NCI-H1436 (cell line): ENCODE measurements at regions not wholly inside any gene's neighbourhood (a gene's known extent, or its start where the extent isn't known, plus 50 kb on each side); places are given as distances from the start of the nearest gene placed in this dataset.

Experiments
- DNase-seq: peaks from one replicate; lab custom pipeline; 2025; lab: John Stamatoyannopoulos, UW

DNA sequence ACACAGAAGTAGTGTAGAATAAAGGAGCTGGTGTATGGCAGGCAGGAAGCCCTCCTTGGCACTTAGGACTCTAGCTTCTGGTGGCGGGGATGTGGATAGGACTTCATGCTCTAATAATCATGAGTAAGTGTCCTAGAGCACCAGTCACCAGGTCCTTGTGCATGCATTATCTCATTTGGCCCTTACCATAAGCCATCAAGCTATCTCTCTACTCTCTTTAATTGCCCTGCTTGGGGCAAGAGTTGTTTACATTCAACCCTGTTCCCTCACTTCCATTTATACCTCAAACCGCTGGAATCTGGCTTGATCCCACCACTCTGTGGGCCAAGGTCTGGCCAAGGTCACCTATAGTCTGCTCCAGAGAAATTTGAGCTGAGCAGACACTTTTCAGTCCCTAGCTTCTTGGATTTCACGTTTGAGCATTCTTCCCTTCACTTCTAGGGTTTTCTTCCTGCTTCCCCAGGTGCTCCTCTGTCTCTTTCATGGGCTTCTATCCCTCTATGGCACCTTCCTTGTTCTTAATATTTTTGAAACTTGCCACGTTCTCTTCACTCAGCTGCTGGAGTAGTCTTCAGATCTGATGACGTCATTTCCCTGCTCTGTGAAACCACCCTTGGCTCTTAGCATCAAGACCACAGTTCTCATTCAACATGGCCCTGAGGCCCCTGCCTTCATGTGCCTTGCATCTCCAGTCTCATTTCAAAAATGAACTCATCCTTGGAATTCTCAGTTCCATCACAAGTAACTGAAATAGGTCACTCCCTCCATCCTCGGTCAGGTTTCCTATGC, 94.9 kb upstream of the GATA6 start:
- DNase-seq, result no peak

DNA sequence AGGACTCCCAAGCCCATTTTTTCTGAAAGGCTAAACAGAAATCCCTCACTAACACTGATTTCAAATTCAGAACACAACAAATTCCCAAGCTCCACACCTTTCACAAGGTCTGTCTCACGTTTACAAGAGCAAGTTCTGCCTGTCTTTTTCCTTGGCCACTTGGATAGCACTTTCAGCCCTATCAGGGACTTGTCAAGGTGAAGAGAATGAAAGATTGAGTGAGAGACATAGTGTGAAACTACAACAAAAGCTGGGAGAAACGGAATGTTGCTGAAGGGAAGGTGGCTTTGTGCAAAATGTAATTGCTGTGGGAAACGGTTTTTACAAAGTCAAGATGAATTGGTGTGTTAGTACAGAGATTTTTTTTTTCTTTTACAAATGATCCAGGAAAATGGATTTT, 89.4 kb upstream of the GATA6 start:
- no peak for DNase-seq

DNA sequence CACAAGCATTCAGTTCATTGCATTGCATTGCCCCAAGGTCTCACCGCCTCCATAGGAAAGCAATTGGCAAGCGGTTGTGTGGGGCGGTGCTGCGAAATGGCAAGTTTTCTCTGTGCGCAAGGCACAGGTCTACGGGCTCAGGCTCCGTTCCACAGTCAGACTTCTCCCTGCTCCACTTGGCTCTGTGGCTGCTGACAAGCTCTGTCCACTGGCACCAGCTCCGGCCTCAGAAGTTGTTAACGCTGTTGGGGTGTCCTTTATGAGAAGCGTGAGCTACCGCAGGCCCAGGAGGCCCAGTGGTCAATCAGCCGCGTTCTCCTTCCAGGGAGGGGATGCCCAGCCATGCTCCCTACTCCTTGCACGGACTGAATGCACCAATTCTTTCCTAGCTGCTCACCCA, 87.0 kb upstream of the GATA6 start:
- DNase-seq, result no peak

DNA sequence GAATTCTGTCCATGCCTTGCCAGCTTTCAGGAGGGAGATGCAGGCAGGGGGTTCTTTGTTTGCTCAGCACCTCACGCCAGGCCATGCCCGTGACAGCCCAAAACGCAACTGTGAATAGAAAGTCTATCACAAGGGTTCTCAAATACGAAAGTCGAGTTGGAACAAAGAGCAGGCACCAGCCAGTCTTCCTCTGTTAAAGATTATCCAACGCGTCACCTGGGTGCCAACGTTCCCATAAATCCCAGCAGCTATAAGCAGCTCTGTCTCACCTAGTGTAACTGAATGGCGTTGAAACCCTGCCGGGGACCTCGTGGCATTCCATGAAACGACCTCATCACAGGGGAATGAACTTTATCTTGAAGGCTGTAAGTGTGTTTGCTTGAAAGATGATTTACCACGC, 84.8 kb upstream of the GATA6 start:
- no peak for DNase-seq

DNA sequence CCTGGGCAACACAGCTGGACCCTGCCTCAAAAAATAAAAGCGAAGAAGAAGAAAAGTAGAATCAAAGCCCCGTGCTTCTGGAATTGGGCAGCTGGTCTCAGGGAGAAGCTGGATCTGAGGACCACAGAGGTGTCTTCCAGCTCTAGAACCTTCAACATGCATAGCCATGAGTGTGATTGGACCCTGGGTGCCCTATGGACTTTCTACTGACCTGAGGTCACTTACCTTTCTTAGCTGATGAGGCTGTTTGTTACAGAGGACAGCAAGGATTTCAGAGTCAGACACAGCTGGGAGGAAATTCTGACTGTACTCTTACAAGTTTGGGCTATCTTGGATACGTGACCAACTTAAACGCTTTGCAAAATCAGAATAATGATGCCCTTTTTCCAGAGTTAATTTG, 82.4 kb upstream of the GATA6 start:
- DNase-seq, result no peak

DNA sequence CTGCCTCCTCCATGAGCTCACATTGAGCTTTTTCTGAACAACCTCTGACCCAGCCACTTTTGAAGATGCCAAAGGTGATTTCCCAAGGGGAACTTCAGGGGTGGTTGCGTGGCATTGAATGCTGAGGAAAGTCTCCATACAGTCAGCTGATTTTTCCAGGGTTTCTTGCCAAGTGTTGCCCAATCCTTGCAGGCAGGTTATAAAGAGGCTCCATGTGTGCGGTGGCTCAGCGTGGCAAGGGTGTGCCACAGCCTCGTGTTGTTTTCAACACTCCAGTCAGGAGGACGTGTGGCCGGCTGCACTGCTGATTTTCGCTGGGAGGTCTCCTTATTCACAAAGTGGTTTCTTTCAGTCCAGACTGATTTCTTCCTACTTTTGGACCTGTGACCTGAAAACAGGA, 81.4 kb upstream of the GATA6 start:
- DNase-seq, result no peak

DNA sequence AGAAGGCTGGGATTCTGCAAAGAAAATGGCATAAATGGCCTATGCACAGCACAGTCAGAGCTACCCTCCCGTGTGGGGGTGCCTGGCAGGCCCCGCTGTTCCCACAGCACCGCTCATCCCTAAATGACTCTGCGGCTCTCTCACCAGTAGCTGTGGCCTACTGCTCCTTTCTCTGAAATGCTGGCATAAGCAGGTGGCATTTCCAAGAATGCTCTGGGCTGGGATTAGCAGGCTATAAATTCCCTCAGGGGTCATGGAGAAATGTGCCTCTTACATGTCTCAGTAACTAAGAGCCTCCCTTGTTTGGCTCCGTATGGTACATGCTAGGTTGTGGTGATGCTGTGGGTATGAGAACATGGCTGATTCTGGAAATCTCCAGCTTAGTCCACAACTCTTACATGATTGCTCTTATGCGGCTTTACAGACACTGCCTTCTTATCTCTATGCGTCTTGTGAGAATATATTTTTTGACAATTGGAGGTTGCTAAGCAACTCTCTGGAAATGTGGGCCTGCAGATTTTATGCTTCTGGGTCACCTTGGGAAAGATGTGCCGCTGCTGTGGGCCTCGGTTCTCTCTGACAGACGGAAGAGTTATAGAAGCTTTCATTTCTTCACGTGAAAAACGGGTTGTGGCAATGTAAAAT, 80.3 kb upstream of the GATA6 start:
- no peak for DNase-seq

DNA sequence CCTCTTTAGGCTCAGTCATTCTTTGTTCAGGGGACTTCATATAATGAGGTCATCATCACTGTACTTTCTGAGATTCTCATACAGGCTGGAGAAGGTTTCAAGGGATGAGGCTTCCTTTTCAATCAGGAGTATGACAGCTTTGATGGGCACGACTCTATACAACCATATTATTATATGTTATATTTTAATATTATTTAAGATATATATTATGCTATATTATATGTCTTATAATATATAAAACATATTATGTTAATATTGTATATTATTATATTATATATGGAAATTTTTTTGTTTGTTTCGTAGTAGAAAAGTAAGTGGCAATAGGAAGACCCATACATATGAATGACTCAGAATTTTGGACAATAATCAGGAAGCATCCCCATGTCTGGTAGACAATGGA, 78.0 kb upstream of the GATA6 start:
- DNase-seq, result no peak

DNA sequence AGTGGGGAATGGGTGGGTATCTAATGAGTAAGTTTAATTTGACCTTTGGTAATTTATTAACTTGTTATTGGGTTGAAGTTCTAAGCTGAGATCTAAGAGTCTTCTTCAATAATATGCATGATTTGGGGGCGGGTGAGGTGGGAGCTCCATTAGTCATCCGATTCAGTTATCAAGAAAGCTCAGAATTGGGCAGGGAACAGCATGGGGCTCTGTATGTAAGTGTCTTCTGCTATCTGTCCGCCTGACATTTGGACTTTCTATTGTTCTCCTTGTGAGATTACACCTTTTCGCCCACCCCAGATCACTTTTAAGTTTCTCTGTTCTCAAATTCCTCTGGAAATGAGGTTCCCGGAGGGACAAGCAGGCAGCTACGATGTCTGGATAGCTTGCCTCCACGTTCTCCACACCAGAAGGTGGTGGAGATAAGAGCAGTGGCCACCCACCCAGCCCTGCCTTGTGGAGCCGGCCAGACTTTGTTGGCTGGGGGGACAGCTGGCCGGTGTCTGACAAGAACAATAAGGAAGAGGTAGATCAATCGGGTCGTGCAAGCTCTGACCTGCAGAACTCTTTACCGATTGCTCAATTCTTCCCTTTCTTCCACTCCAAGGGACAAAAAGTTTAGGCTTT, 75.5 kb upstream of the GATA6 start:
- no peak for DNase-seq

DNA sequence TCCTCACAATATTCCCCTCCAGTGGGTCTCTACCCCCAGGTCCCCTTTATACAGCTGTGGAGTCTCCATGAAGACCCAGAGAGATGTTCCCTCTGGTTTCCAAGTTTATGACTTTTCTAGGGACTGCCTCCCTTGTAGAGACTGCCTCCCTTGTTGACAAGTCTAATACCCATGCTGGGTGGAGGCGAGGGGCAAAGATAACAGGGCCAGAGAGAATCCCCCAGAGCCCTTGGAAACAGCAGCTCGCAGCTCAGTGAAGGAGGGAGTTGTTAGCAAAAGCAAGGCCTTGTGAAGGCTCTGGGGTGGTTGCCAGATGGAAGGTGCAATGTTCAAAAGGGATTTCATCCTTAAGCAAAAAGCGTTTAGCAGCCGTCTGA, 75.0 kb upstream of the GATA6 start:
- DNase-seq, result no peak

DNA sequence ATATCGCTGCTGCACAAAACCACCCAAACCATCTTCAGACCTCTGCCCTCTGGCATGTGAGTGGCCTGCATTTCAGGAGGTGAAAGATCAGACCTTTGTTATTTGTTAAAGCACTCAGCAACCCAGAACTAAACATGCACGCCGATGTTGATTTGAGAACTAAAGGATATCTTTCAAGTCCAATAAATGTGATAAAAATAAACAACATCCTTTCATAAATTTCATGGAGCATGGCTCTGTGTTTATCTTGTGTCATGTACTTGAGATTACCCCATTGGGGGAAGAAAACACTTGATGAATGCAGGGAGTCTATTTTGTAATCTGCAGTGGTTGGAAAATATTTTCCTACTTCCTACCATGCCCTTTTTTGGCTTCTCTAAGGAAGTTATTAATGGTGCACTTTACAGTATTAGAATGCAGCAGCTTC, 70.8 kb upstream of the GATA6 start:
- no peak for DNase-seq

DNA sequence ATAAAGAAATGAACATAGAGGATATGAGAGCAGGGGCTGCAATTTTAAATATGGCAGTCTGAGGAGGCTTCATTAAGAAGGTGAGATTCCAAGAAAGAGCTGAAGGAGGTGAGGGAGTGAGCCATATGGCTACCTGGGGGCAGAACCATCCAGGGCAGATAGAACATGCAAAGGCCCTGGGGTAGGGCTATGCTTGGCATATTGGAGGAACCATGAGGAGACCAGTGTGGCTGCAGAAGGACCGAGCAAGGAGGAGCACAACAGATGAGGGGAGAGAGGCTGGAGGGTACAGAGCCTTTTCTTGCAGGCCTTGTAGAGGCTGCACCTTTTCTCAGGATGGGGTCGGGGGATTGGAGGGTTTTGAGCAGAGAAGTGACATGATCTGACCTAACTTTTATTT, 69.5 kb upstream of the GATA6 start:
- no peak for DNase-seq

DNA sequence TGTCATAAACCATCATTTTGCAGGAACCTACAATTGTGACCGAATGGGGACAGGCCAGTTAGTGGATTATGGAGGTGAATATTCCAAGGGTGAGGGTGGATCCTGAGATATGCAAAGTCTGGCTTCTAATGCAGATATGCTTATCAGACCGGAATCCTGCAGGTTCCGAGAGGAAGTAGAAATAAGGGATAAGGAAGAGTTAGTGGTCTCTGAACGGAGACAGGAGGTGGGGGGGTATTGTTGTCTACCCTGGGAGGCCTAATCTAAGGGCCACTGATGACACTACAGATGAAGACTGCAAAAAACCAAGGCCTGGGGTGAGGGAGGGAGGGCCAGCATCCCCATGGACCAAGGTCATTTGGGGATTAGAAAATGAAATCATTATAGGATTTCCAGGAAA, 67.7 kb upstream of the GATA6 start:
- no peak for DNase-seq

DNA sequence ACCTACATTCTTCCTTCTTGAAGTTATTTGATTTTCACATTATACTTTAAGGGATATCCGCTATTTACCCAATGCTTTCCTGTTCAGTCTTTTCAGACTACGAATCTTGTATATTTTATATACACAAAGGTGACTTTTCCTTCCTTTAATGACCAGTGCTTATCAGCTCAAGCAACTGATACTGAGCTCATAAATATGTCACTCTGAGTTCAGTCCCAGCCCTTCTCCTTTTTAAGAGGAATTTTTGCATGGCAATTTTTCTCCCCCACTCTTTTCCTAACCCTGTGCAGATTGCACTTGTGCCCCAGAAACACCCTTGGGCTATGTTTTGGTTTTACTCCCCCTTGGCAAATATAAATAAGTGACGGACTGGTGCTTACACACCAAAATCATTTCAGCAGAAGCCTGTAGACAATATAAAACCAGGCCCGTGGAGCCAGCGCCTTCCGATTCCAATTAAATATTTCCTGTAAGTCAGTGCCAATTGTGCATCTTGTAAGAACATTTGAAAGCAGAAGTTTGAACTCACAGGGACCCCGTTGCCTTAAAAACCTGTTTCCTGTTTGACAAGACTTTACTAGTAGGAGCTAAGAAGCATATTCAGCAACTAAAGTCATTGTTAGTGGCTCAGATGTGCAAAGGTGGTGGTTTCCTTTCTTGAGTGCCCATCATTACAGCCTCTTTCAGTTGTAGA, 66.3 kb upstream of the GATA6 start:
- no peak for DNase-seq

DNA sequence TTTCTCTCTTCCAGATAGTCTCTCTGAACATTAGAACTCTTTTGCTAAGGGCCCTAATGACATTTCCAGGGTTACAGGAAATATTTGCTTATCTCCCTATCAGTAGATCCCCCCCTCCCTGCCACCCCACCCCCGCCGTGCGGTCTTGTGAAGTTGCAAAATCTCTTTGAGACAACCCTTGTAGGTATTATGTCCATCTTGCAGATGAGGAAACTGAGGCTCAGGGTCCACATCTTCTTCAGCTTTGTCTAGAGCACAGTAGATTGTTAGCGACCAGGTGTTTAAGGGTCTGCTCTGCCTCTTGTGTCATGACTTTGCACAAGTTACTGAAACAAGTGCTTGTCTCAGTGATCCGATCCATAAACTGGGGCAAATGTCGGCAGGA, 65.8 kb upstream of the GATA6 start:
- DNase-seq, result no peak

DNA sequence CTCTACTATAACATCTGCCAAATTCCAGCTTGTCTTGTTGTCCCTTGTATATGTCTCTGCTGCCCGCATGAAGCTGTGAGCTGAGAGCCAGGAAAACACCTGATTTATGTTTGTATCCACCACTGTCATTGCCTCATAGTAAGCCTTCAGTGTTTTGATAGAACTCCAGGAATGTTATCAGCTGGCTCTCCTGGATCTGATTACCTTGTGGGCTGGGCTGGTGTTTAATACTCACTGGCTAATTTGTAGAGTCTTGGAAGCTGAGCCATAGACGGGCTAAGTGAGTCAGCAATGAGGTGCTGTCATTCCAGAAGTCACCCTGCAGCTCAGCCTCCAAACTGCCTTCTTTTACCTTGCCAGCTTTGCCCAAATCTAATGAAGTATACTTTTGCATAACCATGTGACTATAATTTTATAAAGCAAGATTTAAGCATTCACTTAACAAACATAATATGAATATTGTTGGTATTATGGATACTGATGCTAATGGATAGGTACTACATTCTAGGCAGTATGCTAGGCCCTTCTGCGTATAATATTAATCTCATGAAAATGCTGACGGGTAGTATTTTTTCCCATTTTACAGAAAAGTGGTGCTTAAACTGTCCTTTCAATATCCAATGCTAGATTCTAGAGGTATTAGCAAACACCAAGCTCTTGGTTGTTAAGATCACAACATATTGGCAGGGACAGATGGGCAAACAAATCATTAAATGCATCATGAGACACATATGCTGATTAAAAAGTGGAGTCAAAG, 62.7 kb upstream of the GATA6 start:
- no peak for DNase-seq

DNA sequence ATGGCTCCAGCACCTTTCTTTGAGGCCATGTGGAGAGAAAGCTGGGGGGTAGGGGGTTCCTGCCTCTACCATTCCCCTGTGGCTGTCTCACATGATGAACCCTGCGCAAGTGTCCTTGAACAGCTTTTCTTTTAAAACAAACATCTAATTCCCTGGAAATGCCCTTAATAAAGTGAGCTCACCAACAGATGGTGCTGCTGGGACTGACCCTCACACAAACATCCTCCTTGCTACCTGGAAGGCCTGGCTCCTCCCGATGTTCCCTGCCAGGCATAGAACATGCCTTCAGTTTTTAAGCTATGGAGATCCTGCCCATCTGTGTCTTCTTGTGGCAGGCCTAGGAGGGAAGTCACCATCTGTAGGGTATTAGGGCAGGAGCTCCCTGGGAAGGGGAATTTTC, 60.7 kb upstream of the GATA6 start:
- no peak for DNase-seq

DNA sequence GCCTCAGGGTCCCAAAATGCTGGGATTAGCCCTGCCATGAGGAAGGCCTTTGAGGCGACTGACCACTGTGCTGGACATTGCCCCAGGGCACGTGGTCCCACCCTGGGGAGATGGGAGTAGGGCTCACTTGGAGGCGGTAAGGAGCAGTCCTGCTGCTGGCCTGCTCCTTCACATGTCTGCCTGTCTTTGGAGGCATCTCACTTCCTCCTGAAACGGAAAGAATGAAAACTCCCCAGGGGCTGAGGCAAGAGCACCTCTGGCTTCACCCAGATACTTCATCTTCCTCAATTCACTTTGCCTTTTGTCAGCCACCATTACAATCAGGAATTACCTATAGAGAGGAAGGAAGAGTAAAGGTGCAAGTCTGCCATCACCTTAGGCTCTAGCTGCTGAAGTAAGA, 59.9 kb upstream of the GATA6 start:
- DNase-seq, result no peak

DNA sequence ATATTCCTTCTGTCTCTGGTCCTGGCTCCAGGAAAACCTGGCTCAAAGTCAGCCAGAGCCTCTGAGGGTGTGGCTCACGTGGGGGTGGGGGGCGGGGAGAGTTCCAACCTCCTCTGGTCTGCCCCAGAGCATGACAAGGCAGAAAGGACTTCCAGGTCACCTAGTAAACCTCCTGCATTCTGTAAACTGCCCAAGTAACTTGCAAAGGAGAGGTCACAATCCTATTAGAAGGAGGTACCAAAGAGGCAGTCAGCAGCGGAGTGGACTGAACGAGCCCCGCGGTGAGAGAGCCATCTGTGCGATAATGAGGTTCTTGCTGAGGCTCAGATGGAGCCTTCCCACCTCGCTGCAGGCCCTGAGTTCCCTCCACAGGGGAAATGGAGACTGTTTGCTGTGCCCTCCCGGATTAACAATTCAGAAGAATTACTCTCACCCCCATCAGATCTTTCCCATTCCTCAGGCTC, 58.9 kb upstream of the GATA6 start:
- no peak for DNase-seq

DNA sequence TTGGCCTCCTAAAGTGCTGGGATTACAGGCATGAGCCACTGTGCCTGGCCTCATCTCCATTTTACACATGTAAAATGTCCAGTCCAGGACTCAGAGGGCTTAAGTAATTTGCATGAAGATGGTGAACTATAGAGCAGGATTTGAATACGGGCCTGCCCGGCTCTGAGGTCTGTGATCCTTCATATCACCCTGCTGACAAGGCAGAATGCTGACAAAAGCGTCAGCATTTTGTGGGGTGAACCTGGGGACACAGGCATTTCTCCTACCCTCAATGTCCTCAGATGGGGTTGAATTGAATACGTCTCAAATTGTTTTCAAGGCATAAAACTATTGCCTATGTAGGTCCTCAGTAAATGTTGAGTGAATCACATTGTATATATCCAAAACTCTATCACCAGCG, 57.2 kb upstream of the GATA6 start:
- no peak for DNase-seq

DNA sequence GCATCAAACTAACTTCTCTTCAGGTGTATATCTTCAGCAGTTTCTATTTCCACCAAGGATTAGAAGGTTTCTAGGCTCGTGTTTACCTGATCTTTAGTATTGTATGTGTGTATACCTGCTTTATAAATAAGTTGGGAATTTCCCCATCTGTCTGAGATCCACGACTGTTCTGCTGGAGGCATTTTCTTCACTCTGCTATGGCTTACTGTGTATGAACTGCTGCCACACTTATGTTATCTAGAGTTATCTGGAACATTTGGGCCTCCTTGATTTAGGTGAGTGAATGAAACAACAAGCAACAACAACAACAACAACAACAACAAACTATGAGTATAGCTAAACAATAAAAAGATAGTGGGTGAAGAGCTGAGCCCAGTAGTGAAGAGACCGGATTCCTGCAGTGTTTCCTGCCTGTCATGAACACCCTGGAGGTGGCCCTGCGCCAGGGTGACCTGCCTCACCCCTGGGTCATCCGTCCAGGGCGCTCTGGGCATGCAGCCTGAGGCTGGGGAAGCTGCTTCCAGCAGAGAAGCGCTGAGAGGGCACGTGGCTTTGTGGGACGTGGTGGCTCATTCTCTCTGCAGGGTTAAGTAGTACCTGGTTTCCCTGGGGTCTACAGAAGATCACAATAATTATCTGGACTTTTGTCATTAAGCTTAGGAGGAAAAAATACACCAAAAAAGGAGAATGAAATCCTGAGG, 56.1 kb upstream of the GATA6 start:
- DNase-seq, result no peak
